Retinal pigment epithelial cell (primary cell): ENCODE measurements at regions not wholly inside any gene's neighbourhood (a gene's known extent, or its start where the extent isn't known, plus 50 kb on each side); places are given as distances from the start of the nearest gene placed in this dataset.

Source experiments
- DNase-seq: peaks from one replicate; pipeline ENCODE4 v3.0.0-alpha.2; 2010; ENCODE audit warnings: low read depth
- H3K4me3 ChIP-seq: 2 replicates; pipeline ENCODE4 v1.5.1; 2011; ENCODE audit warnings: mild to moderate bottlenecking, low read length, control low read depth, moderate library complexity
- CTCF ChIP-seq: conservative IDR thresholded peaks from 2 replicates; pipeline ENCODE4 v1.5.1; 2011; ENCODE audit warnings: low read depth, low read length, control low read depth, inconsistent platforms

- no peak for DNase-seq
- no peak overlapping the region for H3K4me3 ChIP-seq
- no peak for TF ChIP-seq CTCF
Measured at GRCh38 chr15:46331546-46331945, 696.7 kb downstream of the SQOR start.

GRCh38 chr15:46343196-46343935 lies 708.5 kb downstream of the SQOR start:
- H3K4me3 ChIP-seq: no peak overlapping the region
- TF ChIP-seq CTCF: no peak
- no peak for DNase-seq

GRCh38 chr15:46344115-46344724 lies 709.4 kb downstream of the SQOR start:
- no peak for DNase-seq
- no peak for TF ChIP-seq CTCF
- no peak overlapping the region for H3K4me3 ChIP-seq

GRCh38 chr15:46344915-46345314 lies 710.1 kb downstream of the SQOR start:
- no peak overlapping the region for H3K4me3 ChIP-seq
- DNase-seq: no peak
- no peak for TF ChIP-seq CTCF

- no peak for TF ChIP-seq CTCF
- DNase-seq: no peak
- no peak overlapping the region for H3K4me3 ChIP-seq
Measured at GRCh38 chr15:46354443-46354842, 719.6 kb downstream of the SQOR start.

GRCh38 chr15:46365572-46365971 lies 730.7 kb downstream of the SQOR start:
- TF ChIP-seq CTCF: no peak
- no peak overlapping the region for H3K4me3 ChIP-seq
- peak; percentile 17 for DNase-seq
